ENCODE measurements at regions not wholly inside any gene's neighbourhood (a gene's known extent, or its start where the extent isn't known, plus 50 kb on each side); places are given as distances from the start of the nearest gene placed in this dataset.

- no peak for TF ChIP-seq CTCF (IDR thresholded peaks at IDR 0.05; ENCODE audit: low read depth, low read length)
- TF ChIP-seq EZH2phosphoT487 (IDR thresholded peaks at IDR 0.05; ENCODE audit: low read depth) = no peak
Measured at GRCh38 chr6:165869526-165869925, 206.5 kb upstream of the PDE10A start.

All from OCI-LY3 (cell line).